Prostate gland (tissue), 2 donors: ENCODE measurements at regions not wholly inside any gene's neighbourhood (a gene's known extent, or its start where the extent isn't known, plus 50 kb on each side); places are given as distances from the start of the nearest gene placed in this dataset.

Experiments
- DNase-seq: peaks from one replicate; pipeline ENCODE4 v3.0.0-alpha.2; 2019; ENCODE audit warnings: low spot score
- H3K27ac ChIP-seq, 2 donors: fragments of 200-600 bp; sonication (generic); 2 replicates each; pipeline ENCODE4 v1.5.1; 2017 to 2019
- H3K27me3 ChIP-seq: fragments of 200-600 bp; sonication (generic); replicated peaks from 2 replicates; pipeline ENCODE4 v1.5.1; 2019; ENCODE audit not compliant: insufficient read depth
- H3K36me3 ChIP-seq, 2 donors: fragments of 200-600 bp; sonication (generic); 1 replicate in 1 of 2; 2 replicates in 1 of 2; pipeline versions ENCODE4 v1.5.1 to v1.8.1; 2017 to 2019
- H3K4me1 ChIP-seq: fragments of 200-600 bp; sonication (generic); replicated peaks from 2 replicates; pipeline ENCODE4 v1.5.1; 2019
- H3K4me3 ChIP-seq, 2 donors: fragments of 200-600 bp; sonication (generic); 2 replicates each; pipeline ENCODE4 v1.5.1; 2017 to 2019
- H3K9me3 ChIP-seq: fragments of 200-600 bp; sonication (generic); 2 replicates; pipeline ENCODE4 v1.5.1; 2017
- CTCF ChIP-seq, 4 experiments: fragments of 200-600 bp in 2 of 4; fragments of 450-650 bp in 2 of 4; sonication (generic) in 2 of 4; IDR thresholded peaks; 1 replicate in 3 of 4; 2 replicates in 1 of 4; pipeline ENCODE4 v1.5.1; 2016 to 2019; ENCODE audit warnings: antibody characterized with exemption in 4 of 4, mild to moderate bottlenecking in 2 of 4, moderate library complexity in 2 of 4
- POLR2A ChIP-seq: fragments of 450-650 bp; IDR thresholded peaks from one replicate; pipeline ENCODE4 v1.6.1; 2016; ENCODE audit warnings: antibody characterized with exemption, mild to moderate bottlenecking
- POLR2AphosphoS5 ChIP-seq: sonication (generic); formaldehyde crosslinking; IDR thresholded peaks from one replicate; pipeline ENCODE4 v1.6.1; 2017; ENCODE audit warnings: antibody characterized with exemption
- whole genome bisulfite sequencing: methylation state at CpG from one replicate; pipeline ENCODE4 v1.1.5; 2018; 5-methylcytosine and 5-hydroxymethylcytosine counted together
- intact Hi-C: fragments of 100-400 bp; cut with DNase I; formaldehyde crosslinking; loops from one replicate; pipeline ENCODE4 v1.14.2; 2022

GRCh38 chr18:70459731-70460130 lies 170.9 kb downstream of the SOCS6 start:
- no peak for DNase-seq
- TF ChIP-seq CTCF (IDR thresholded peaks at IDR 0.05) (no peak), POLR2AphosphoS5 (no peak), POLR2A (no peak)
- Histone ChIP-seq H3K36me3 (no peaks in the 10 kb centered on the region), H3K9me3 (no peaks in the 10 kb centered on the region), H3K27ac (no peak overlapping the region), H3K4me3 (no peak overlapping the region), H3K27me3 (no peaks in the 10 kb centered on the region), H3K4me1 (no peaks in the 10 kb centered on the region)
- intact Hi-C loops = no loop called here
- 55% methylated on average over 5 of the region's 5 CpGs for WGBS

GRCh38 chr18:70459251-70459650 lies 170.4 kb downstream of the SOCS6 start:
- DNase-seq = no peak
- intact Hi-C loops = no loop called here
- no peaks in the 10 kb centered on the region for H3K27me3 ChIP-seq
- H3K4me3 ChIP-seq = no peak overlapping the region
- H3K4me1 ChIP-seq = no peaks in the 10 kb centered on the region
- H3K36me3 ChIP-seq = no peaks in the 10 kb centered on the region
- TF ChIP-seq CTCF (IDR thresholded peaks at IDR 0.05) (no peak), POLR2AphosphoS5 (no peak), POLR2A (no peak)
- H3K27ac ChIP-seq = no peak overlapping the region
- WGBS = 81% methylated on average over 4 of the region's 4 CpGs
- H3K9me3 ChIP-seq = no peaks in the 10 kb centered on the region

- WGBS = 95% methylated on average over 3 of the region's 3 CpGs
- no peak overlapping the region for H3K27ac ChIP-seq
- DNase-seq = no peak
Observed at GRCh38 chr18:70457788-70458187, 168.9 kb downstream of the SOCS6 start.

GRCh38 chr18:70457223-70457622 lies 168.4 kb downstream of the SOCS6 start:
- H3K27ac ChIP-seq = no peak overlapping the region
- intact Hi-C loops = no loop called here
- no peaks in the 10 kb centered on the region for H3K4me1 ChIP-seq
- H3K4me3 ChIP-seq = no peak overlapping the region
- WGBS = 52% methylated on average over 3 of the region's 3 CpGs
- H3K36me3 ChIP-seq = no peaks in the 10 kb centered on the region
- no peaks in the 10 kb centered on the region for H3K27me3 ChIP-seq
- no peak for DNase-seq
- H3K9me3 ChIP-seq = no peaks in the 10 kb centered on the region
- no peak for TF ChIP-seq POLR2AphosphoS5
- TF ChIP-seq POLR2A = no peak
- no peak for TF ChIP-seq CTCF (IDR thresholded peaks at IDR 0.05)

More at GRCh38 chr18:70457788-70458187, 168.9 kb downstream of the SOCS6 start:
- Histone ChIP-seq H3K4me3 (no peak overlapping the region), H3K36me3 (no peaks in the 10 kb centered on the region), H3K4me1 (no peaks in the 10 kb centered on the region), H3K9me3 (no peaks in the 10 kb centered on the region), H3K27me3 (no peaks in the 10 kb centered on the region)
- TF ChIP-seq POLR2AphosphoS5 = no peak
- no peak for TF ChIP-seq CTCF (IDR thresholded peaks at IDR 0.05)
- TF ChIP-seq POLR2A = no peak
- intact Hi-C loops = no loop called here

- Histone ChIP-seq H3K4me3 (no peak overlapping the region), H3K4me1 (no peaks in the 10 kb centered on the region), H3K27ac (no peak overlapping the region), H3K36me3 (no peaks in the 10 kb centered on the region), H3K27me3 (no peaks in the 10 kb centered on the region), H3K9me3 (no peaks in the 10 kb centered on the region)
- DNase-seq = no peak
- 76% methylated on average over 6 of the region's 6 CpGs for WGBS
- TF ChIP-seq POLR2AphosphoS5 = no peak
- no peak for TF ChIP-seq POLR2A
- TF ChIP-seq CTCF (IDR thresholded peaks at IDR 0.05) = no peak
- intact Hi-C loops = no loop called here
Observed at GRCh38 chr18:70456376-70456775, 167.5 kb downstream of the SOCS6 start.
